D721Med (cell line): ENCODE measurements at regions not wholly inside any gene's neighbourhood (a gene's known extent, or its start where the extent isn't known, plus 50 kb on each side); places are given as distances from the start of the nearest gene placed in this dataset.
"Not testable (repeated sequence)": the region's sequence is repeated elsewhere in the genome, so short reads cannot be mapped to it uniquely, and the experiment has no call there.

ENCODE experiments used
- DNase-seq: peaks from one replicate; pipeline ENCODE4 v3.0.0; 2011; ENCODE audit warnings: low spot score; ENCODE audit not compliant: insufficient read length
- FAIRE-seq: peaks from 2 replicates; lab custom pipeline; 2011; peaks lifted over from hg19 to GRCh38; lab: Jason Lieb, UNC
- TF ChIP-seq, protein P1 (sequence below): IDR thresholded peaks from 2 replicates; pipeline ENCODE4 v1.5.1; 2012; ENCODE audit warnings: mild to moderate bottlenecking, control low read depth; ENCODE audit not compliant: insufficient read depth; ENCODE audit errors: missing control alignments

DNA sequence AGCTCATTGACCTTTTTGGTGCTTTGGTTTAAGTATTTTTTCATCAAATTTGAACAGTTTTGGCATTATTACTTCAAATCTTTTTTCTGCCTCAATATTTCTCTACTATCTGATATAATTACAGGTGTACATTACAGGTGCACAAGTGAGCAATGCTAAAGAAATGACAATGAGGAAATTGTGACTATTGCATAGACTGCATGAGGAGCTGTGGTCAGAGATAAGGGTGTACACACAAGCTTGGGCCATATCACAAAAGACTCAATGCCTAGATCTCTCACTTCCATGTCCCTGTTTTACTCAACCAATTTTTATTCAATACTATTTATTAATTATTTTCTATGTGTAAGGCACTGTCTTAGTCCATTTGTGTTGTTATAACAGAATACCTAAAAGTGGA, 251.0 kb upstream of the UBASH3B start:
- FAIRE-seq (no peak), DNase-seq (no peak)
- TF ChIP-seq, protein P1, sequence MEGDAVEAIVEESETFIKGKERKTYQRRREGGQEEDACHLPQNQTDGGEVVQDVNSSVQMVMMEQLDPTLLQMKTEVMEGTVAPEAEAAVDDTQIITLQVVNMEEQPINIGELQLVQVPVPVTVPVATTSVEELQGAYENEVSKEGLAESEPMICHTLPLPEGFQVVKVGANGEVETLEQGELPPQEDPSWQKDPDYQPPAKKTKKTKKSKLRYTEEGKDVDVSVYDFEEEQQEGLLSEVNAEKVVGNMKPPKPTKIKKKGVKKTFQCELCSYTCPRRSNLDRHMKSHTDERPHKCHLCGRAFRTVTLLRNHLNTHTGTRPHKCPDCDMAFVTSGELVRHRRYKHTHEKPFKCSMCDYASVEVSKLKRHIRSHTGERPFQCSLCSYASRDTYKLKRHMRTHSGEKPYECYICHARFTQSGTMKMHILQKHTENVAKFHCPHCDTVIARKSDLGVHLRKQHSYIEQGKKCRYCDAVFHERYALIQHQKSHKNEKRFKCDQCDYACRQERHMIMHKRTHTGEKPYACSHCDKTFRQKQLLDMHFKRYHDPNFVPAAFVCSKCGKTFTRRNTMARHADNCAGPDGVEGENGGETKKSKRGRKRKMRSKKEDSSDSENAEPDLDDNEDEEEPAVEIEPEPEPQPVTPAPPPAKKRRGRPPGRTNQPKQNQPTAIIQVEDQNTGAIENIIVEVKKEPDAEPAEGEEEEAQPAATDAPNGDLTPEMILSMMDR = no peak

DNA sequence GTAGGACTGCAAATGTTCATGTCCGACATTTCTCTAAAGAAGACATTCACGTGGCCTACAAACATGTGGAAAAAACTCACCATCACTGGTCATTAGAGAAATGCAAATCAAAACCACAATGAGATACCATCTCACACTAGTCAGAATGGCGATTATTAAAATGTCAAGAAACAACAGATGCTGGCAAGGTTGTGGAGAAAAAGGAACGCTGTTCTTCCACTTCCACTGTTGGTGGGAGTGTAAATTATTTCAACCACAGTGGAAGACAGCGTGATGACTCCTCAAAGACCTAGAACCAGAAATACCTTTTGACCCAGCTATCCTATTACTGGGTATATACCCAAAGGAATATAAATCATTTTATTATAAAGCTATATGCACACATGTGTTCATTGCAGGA, 253.9 kb upstream of the UBASH3B start:
- FAIRE-seq, DNase-seq: not testable (repeated sequence)

DNA sequence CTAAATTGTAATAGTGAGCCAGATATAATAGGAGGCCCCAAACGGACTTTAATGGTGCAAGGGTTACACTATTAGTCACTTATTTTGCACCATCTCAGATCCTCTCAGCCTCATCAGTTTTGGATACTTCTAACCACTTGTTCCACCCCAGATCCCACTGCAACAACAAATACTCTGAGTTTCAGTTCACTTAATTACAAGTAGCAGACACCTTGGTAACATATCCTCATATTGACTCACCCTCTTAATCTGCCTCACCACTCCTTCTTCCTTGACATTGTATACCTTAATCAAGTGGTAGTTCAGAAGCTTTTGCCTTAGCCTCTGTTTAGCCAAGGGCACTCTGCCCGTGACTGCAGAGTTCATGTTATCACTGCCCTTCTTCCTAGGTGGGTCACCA, 256.1 kb upstream of the UBASH3B start:
- no peak for FAIRE-seq
- TF ChIP-seq, protein P1 = no peak
- DNase-seq = no peak

DNA sequence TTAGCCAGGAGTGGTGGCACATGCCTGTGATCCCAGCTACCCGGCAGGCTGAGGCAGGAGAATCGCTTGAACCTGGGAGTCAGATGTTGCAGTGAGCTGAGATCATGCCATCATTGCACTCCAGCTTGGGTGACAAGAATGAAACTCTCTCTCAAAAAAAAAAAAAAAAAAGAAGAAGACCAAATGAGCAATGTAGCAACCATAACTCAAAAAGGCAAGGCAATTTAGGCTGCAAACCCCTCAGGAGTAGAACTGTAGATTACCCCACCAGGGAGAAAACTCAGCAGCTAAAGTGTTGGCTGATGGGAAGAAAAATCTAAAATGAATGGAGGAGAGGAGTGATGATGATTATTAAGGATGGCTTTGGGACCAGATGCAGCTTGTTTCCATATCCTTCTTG, 256.7 kb upstream of the UBASH3B start:
- FAIRE-seq (no peak), DNase-seq (no peak)
- TF ChIP-seq, protein P1 = no peak

DNA sequence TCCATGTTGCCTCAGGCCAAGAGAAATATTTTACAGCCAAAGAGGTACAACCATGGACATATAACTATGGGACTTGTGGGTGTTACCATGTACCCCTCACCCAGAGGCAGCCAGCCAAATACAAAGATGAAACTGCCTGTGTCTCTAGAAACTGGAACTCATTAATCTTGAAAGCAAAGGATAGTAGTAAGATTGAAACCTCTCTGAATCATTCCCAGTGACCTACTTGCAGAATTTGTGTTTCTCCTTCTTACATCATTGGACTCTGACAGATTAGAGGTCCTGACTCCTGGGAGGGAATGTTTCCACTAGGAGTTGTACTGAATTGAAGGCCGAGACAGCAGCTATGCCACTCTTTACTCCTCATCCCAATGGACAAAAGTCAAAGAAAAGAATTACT, 257.4 kb upstream of the UBASH3B start:
- FAIRE-seq (no peak), DNase-seq (no peak)
- TF ChIP-seq, protein P1 = no peak

DNA sequence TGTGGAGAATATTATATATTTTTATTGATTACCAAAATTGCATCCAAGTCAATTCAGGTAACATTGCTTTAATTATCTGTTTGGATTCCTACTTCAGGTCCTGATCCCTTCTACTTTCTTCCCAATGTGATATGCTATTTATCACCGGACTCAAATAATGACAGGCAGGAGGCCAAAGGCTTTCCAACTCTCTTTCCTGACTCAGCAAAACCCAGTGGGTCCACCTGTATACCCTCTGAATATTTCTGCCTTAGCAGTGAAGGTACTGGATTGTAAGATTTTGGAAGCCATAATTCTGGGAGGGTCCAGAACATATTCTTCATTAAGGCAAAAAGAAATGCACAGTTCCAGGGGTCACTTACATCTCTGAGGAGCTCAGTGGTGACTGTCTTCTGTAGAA, 260.2 kb upstream of the UBASH3B start:
- TF ChIP-seq, protein P1 = no peak
- DNase-seq (no peak), FAIRE-seq (no peak)

DNA sequence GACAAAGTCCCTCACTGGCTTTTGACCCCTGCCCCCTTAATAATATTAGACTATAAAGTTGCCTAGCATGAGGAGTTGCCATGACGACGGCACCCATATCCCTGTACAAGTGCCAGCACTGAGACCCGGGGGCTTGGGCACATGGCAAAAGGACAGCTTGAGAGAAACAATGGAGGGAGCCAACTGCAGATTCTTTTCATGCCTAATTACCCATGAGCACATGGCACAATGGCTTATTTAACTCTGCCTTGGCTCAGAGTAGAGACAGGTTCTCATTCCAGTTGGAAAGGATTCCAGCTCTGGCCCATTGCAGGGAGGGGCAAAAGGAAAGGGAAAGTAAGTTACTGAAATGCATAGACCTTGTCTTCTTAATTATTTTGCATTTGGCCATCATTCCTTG, 261.2 kb upstream of the UBASH3B start:
- TF ChIP-seq, protein P1 = no peak
- FAIRE-seq (no peak), DNase-seq (no peak)
